22Rv1 (cell line): ENCODE measurements at regions not wholly inside any gene's neighbourhood (a gene's known extent, or its start where the extent isn't known, plus 50 kb on each side); places are given as distances from the start of the nearest gene placed in this dataset.

Experiments
- H3K27ac ChIP-seq: fragments of 450-650 bp; 2 replicates; pipeline ENCODE4 v1.5.1; 2017
- CTCF ChIP-seq: fragments of 450-650 bp; IDR thresholded peaks from 2 replicates; pipeline ENCODE4 v1.5.1; 2017; ENCODE audit warnings: mild to moderate bottlenecking
- ZFX ChIP-seq: fragments of 450-650 bp; IDR thresholded peaks from 2 replicates; pipeline ENCODE4 v1.6.1; 2017; ENCODE audit warnings: antibody characterized with exemption, borderline replicate concordance

- H3K27ac ChIP-seq, result no peak overlapping the region
- TF ChIP-seq ZFX, result no peak
- TF ChIP-seq CTCF, result no peak
Observed at GRCh38 chr7:47008461-47008860, 573.5 kb downstream of the TNS3 start.

GRCh38 chr7:47007471-47007870, 574.4 kb downstream of the TNS3 start:
- TF ChIP-seq CTCF (no peak), ZFX (no peak)
- no peak overlapping the region for H3K27ac ChIP-seq

GRCh38 chr7:47000561-47000960, 581.4 kb downstream of the TNS3 start:
- TF ChIP-seq CTCF, result no peak
- peak overlapping the region; percentile 31 for H3K27ac ChIP-seq

GRCh38 chr7:46999866-47000265, 582.0 kb downstream of the TNS3 start:
- TF ChIP-seq CTCF, result no peak
- TF ChIP-seq ZFX, result no peak
- peak overlapping the region; percentile 31 for H3K27ac ChIP-seq

- no peak for TF ChIP-seq CTCF
- TF ChIP-seq ZFX, result no peak
- H3K27ac ChIP-seq, result no peak overlapping the region
Observed at GRCh38 chr7:46996972-46997371, 584.9 kb downstream of the TNS3 start.

GRCh38 chr7:46993396-46993795, 588.5 kb downstream of the TNS3 start:
- TF ChIP-seq CTCF (no peak), ZFX (no peak)
- no peak overlapping the region for H3K27ac ChIP-seq

- no peak overlapping the region for H3K27ac ChIP-seq
- TF ChIP-seq ZFX (no peak), CTCF (no peak)
Observed at GRCh38 chr7:46990761-46991160, 591.1 kb downstream of the TNS3 start.
